ENCODE measurements at regions not wholly inside any gene's neighbourhood (a gene's known extent, or its start where the extent isn't known, plus 50 kb on each side); places are given as distances from the start of the nearest gene placed in this dataset.

DNA sequence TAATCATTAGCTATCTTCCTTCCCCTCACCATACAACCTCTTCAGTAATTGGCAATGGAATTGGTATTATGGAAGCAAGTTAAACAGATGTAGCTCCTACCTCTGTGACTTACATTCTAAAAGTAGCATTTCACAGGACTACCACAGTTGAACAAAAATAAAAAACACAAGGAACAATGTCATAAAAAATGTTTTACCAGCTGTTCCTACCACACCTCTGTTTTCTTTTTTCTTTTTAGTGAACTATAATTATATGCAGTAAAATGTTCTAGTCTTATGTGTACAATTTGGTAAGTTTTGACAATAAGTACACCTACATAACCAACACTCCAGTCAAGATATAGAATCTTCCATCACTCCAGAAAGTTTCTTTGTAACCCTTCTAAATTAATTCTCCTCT is 54.1 kb upstream of the GEMIN8 start:
- no peak overlapping the region for H3K4me3 Mint-ChIP-seq
- no peaks in the 10 kb centered on the region for H3K27me3 Mint-ChIP-seq (ENCODE audit: insufficient read depth)
- no peaks in the 10 kb centered on the region for H3K36me3 Mint-ChIP-seq (ENCODE audit: low read depth)
- H3K9me3 Mint-ChIP-seq: no peaks in the 10 kb centered on the region
- intact Hi-C loops (cut with micrococcal nuclease): no loop called here
- H3K27ac Mint-ChIP-seq: no peak overlapping the region
- no peaks in the 10 kb centered on the region for H3K4me1 Mint-ChIP-seq (ENCODE audit: low read depth)
- no peak for DNase-seq (ENCODE audit: low spot score)

DNA sequence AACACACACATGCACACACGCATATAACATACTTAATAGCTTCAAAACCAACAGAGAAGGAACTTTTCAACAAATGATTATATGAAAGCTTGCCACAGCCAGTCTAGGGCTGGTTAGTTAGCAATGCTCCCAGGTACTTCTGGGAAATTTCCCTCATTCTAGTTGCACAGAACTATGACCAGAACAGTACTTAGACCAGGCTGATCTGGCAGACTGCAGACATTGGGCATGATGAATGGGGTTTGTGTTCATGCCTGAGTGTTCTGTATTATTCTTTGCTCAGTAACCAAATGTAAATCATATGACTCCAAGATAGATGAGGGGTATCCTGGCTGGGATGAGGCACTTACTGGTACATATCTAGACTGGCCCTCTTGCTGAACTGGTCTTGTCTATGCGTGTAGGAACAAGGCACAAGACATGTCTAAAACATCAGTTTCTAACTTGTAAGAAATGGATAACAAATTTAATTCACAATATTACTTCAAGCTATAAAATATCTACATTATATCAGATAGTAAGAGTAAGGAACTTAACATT is 50.3 kb upstream of the GEMIN8 start:
- Mint-ChIP-seq H3K9me3 (no peaks in the 10 kb centered on the region), H3K27me3 (ENCODE audit: insufficient read depth) (no peaks in the 10 kb centered on the region), H3K27ac (no peak overlapping the region), H3K4me1 (ENCODE audit: low read depth) (no peaks in the 10 kb centered on the region), H3K4me3 (no peak overlapping the region), H3K36me3 (ENCODE audit: low read depth) (no peaks in the 10 kb centered on the region)
- intact Hi-C loops (cut with micrococcal nuclease): no loop called here
- DNase-seq (ENCODE audit: low spot score): no peak

Data from activated T-helper 1 cell treated with anti-CD3 and anti-CD28 coated beads, Interleukin-12 subunit alpha, Interleukin-12 subunit beta, Interleukin-2, Interleukin-4 antibody, amounts not matched to agents 30 ng/mL and 10 ng/mL and 1 ng/mL, durations not matched to agents 14 hours and 24 hours and 36 hours (primary cell).